HG03442 (cell line): ENCODE measurements at regions not wholly inside any gene's neighbourhood (a gene's known extent, or its start where the extent isn't known, plus 50 kb on each side); places are given as distances from the start of the nearest gene placed in this dataset.
"Not testable (repeated sequence)": the region's sequence is repeated elsewhere in the genome, so short reads cannot be mapped to it uniquely, and the experiment has no call there.

Experiments used
- ATAC-seq: cut with Tn5 transposase; IDR thresholded peaks from one replicate; pipeline ENCODE4 v1.9.1; 2021; ENCODE audit warnings: mild to moderate bottlenecking, moderate library complexity; ENCODE audit not compliant: unreplicated experiment

DNA sequence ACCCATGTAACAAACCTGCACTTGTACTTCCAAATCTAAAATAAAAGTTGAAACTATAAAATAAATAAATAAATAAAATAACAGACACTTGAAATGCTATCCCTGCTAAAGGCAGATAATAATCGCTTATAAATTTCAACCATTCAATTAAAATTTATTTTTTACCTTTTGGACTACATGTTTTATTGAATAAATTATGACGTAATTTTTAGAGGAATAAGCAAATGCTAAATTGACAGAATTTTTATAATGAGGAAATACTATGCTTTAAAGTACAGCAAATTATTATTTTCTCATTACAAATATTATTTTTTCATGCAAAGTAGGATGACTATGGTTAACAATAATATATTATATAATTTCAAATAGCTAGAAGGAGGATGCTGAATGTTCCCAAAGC is 658.6 kb upstream of the LMO3 start:
- ATAC-seq: no peak

DNA sequence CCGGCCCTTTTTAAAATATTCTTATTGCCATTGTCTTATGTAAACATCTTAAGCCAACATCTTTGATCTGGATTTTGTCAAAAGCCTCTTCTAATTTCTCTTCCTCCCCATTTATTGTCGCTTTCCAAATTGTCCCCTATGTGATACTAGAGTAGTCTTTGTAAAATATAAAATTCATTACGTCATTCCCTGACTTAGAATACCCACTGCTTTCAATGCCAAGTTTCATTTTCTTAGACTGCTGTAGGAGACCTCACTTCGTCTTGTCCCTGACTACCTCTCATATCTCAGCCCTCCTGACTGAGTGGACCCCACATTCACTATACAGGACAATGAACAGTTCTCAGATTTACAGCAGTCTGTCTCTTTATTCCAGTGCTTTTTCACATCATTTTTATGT is 633.9 kb upstream of the LMO3 start:
- ATAC-seq: no peak

DNA sequence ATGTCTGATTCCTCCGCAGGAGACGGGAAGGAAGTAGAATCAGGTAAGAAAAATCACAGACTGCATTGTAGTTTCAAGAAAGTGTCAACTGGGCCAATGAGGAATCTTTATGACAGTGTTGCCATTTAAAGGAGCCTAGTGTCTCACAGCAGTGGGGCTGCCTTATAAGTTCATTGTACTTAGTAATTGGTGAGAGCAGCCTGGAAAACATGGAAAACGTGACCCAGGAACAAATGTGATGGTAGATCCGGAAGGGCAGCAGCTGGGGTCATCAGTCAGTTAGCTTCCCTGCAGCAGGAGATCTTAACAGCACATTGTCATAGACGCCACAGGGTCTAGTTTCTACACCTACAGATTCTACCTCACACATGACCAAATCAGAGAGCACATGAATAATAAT is 630.0 kb upstream of the LMO3 start:
- ATAC-seq: no peak

DNA sequence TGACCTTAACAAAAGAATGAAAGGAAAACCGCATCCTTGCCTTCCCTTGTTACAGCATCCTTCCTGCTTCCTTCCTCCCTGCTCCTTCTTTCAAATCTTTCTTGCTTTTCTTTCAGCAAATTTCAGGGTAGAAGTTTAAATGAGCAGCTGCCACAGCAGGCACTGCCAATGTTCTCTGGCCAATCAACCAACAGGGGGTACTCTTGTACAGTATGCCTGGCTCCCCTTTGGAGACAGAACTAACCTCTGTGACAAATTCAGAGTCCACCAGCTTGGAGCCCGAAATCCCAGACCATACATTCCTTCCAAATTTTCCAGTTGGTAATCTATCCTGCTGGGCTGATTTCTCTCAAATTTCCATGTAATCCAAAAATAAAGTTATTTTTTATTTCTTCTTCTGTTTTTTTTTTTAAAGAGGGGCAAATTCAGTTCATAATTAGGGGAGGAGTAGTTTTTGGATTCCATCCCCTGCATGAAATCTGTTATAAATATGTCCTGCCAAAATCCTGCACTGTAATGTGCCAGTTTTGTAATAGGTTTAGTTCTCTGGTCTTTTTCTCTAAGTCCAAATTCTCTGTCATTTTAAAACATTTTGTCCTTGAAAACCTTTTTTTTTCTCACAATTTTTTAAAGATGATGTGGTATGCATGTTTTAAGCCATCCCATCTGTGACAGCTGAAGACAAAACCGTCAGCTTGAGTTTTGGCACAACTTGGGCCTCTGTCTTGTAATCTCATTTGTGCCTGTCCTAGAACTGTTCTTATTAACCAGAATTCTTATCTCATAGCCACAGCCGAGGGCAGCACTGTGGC is 610.0 kb upstream of the LMO3 start:
- ATAC-seq: no peak

DNA sequence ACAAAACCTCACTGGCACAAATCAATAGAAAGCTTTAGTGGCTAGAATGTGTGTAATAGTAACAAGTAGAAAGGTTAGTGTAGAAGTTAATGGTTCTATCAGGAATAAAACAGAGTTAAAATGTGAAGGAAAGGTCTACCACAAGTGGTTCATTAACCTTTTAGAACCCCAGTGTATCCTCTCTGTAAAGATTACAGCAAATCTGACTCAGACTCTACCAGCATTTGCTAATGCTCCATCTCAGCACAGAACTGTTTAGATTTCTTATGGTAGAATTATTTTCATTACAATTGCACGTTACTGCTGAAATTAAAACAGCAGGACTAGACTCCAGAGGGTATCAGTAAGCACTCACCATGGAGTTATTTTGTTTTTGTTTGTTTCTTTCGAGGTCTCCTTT is 609.0 kb upstream of the LMO3 start:
- no peak for ATAC-seq

DNA sequence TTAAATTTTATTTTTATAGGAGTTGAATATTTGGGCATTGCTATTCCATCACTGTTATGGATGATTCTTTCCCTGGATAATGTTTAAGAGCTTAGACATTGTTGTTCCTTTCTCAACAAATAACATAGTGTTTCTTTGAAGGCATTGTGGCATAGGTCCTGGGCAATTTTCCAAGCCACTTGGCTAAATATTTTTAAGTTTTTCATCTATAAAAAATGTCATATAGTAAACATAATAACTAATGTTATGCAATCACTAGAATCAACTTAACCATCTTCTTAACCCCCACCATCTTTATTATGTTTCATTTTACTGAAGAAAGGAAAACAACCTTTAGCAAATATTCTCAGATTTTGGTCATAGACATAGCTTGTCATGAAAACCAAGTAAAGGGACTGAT is 600.6 kb upstream of the LMO3 start:
- no peak for ATAC-seq

DNA sequence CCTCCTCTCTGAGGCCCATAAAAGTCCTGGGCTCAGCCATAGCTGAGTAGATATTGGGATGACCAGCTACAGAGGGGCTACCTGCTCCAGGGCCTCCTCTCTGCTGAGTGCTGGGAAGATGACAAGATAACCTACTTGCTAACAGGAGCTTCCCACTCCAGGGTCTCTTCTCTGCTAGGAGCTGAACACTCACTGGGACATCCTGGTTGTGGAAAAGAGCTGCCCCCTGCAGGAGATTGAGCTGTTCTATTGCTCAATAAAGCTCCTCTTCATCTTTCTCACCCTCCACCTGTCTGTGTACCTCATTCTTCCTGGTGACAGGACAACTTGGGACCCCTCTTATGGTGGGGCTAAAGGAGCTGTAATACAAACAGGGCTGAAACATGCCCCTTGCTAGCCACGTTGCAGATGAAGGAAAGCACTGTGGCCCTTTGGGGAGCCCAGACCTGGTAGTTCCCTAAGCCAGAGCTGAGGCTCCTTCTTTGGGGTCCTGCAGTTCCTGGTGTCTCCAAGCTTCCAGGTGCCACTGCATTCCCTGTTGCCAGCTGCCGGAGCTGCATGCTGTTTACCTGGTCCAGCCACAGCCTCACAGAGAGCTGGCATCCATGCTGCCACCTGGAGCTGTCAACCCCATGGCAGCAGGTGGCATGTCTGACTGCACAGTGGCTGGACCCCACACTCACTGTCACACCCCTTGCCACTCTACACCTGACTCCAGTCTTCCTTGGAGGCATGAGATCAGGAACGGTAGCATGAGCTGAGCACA is 598.5 kb upstream of the LMO3 start:
- ATAC-seq: no peak

DNA sequence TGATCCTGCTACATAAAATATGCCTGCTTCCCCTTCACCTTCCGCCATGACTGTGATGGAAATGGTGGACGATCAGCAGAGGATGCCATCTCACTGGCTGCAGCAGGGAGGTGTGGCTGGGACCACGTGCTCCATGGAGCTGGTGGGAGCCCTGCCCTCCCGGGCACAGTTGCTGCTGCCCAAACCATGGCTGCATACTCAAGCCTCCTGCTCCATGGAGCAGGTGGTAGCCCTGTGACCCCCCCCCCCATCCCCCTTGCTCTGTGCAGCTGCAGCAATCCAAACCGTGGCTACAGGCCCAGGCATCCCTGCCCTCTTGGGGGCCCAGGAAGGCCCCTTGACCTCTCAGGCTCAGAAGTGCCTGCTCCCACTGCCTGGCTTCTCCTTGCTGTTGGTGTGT is 597.5 kb upstream of the LMO3 start:
- no peak for ATAC-seq

DNA sequence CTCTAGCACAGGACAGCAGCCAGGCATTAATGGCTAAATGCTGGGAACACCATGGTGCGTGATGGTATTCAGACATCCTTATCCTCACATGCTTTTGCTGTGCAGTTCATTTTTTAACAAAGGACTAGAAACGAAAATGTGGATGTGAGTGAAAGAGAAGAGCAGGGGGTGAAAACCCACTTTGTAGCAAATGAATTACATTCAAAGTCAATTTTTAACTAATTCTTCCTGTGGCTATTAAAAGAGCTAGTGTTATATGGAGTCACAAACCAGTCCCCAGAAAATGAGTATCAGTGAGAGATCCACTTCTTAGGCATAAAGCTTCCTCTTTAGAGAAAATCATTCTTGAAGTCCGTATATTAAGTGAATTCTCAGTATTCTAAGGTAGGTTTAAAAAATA is 592.0 kb upstream of the LMO3 start:
- ATAC-seq: no peak

DNA sequence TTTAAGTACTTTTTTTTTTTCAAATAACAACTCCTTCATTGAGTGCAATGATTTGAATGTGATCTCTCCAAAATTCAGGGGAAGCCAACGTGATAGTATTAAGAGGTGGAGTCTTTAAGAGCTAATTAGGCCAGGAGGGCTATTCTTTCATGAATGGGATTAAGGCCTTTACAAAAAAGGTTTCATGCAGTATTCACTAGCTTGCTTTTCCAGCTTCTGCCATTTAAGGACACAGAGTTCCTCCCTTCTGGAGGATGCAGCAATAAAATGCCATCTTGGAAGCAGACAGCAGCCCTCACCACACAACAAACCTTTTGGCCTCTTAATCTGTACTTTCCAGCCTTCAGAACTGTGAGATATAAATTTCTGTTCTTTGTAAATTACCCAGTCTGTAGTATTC is 586.8 kb upstream of the LMO3 start:
- no peak for ATAC-seq

DNA sequence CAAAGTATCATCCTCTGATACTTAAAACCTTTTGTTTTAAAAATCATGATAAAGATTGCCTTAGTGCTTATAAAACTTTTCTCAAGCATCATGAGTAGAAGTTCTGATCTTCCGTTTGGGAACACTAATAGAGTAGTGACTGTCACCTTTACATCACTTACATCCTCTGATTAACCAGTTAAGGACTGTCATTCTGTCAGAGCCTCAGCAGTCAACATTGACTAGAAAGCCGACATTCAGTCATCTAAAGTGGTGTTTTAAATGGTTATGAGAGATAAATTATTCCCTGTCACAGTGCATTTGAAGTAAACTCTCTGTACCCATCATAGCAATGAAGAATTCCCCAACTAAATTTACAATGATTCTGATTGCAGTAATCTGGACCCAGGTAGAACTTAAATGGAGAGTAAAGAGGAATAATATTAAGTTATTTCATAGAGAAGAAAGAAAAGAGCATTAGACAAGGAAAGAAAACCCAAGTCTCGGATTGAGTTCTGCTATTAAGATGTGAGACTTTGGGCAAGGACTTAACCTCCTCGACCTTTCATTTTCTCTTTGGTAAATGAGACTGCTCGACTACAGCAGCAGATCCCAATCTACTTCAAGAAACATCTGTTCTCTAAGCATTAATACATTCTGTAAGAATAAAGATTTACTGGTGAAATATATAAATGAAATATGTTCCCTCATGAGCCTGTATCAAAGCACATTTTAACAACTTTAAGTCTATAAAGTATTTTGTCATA is 563.9 kb upstream of the LMO3 start:
- no peak for ATAC-seq

DNA sequence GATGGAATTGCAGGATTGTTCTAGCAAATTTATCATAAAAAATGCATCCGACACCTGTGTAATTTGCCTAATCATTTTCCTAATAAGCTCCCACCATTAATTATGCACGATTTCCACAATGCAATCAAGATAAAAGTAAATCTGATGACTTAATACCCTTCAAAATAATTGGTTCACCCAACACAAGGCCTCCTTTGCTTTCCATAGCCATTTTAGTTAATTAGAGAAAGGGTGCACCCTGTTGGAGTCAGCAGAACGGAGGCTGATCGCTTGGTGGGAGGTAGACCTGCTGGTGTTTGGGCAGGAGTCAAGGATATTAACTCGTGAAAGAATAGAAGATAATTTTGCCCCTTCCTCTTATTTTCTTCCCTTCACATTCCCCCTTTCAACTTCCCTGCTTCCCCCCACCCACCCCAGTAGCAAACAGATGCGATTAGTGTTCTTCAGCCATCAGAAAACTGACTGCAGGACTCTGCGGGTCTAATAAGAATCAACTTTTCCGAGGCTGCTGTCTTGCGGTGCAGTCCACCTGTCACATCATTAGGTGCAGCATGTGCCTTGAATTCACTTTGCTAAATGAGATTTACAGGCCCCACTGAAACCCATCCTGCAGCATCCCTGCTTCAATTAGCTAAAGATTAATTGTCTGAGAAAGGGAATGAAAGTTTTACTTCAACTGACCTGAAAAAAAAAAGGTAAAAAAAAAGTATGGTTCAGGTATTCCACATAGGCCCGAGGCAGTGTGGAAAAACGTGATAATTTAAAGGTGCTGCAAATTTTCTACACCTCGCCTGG is 553.7 kb upstream of the LMO3 start:
- ATAC-seq: no peak

DNA sequence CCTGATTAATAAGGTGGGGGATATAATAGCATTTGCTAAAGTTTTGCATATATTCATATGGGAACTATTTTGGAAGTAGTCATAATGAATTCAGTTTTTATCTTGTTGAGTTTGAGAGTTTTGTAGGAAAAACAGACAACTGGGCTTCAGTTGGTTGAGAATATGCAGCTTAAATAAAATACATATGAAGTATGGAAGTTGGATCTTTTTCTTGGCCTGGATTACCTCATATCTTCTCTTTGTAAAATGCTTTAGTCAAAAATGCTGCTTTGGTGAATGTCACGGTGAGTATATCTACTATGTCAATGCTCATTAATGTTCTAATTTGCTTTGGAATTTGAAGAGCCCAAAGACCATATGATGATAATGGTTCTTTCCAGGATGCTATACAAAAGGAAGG is 552.2 kb upstream of the LMO3 start:
- no peak for ATAC-seq

DNA sequence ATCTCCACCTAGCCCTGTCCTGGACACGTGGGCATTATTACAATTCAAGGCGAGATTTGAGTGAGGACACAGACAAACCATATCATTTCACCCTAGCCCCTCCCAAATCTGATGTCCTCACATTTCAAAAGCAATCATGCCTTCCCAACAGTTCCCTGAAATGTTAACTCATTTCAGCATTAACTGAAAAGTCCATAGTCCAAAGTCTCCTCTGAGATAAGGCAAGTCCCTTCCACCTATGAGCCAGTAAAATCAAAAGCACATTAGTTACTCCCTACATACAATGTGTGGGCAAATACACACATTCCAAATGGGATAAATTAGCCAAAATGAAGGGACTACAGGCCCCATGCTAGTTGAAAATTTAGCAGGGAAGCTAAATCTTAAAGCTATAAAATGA is 546.0 kb upstream of the LMO3 start:
- ATAC-seq: no peak

DNA sequence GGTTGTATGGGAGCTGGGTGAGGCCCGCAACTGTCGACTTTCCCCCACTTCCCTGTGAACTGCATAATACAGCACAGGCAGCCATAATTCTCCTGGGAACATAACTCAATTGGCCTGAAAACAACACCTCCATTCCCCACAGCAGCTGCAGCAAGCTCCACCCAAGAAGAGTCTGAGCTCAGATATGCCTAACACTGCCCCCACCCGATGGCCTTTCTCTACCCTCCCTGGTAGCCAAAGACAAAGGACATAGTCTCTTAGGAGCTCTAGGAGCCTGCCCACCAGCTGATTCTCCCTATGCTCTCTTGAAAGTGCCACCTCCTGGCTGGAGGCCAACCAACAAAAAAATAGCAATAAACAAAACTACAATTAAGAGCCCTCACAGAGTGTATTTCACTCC is 542.7 kb upstream of the LMO3 start:
- no peak for ATAC-seq

DNA sequence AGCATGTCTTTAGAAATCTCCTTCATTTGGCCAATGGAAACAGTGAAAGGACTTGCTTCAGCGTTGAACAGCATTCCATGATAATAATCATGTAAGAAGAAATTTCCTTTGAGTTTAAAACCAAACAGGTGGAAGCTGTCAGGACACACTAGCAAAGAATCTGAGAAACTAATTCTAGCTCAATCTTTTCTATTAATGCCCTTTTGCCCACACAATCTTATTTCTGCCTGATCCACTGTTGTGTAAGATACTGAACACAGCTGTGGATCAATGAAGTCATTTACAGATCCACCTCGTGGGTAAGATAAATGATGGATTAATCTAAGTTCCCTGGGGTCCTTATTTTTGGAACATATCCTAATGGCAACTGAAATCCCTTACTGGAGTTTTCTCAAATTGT is 536.9 kb upstream of the LMO3 start:
- ATAC-seq: no peak

DNA sequence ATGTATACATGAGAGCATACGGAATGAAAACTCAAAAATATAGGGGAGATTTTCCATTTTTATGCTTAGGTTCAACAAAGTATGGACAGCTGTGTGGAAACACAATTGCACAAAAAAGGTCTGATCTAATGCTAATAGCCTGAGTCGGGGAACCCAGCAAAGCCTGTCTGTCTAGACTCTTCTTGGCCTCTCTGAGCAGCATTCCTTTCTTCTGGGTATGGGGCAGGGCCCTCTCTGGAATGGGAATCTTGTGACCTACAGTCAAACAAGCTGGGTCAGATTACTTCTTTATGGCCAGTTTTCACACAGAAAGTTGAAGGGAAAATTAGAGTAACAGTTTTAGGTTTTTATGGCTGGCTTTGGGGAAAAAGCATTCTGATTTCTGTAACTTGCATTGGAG is 534.0 kb upstream of the LMO3 start:
- no peak for ATAC-seq

DNA sequence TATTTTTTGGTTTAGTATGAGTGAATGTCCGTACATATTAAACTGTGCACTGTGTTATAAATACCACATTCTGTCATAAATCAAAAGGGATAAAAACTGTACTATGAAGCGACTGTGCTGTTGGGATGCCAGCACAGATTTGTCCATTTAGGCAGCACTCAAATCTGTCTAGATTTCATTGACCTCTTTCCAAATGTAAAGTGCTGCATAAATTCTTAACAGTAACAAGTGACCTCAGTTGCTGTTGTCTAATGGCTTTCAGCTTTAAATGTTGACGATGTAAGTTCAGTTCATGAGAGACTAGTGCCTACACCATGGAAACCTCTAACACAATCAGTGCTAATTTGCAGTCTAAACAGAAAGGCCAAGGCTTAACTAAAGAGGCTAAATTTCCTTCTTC is 531.4 kb upstream of the LMO3 start:
- ATAC-seq: no peak

DNA sequence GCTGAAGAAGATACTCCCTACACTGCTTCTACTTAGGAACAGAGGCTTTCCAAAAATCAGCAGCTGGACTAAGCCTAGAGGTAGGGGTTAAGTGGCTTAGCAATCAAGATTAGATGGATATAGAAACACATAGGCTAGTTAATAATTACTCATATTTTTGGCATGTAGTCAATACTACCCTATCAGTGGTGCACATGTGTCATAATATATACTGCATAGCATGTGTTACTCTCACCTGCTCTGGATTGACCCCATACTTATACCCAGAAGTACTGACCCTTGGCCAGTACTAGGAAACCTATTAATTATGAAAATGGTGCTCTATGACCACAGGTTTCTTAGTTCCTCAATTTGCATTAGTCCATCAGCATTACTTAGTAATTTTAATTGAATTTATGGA is 528.4 kb upstream of the LMO3 start:
- no peak for ATAC-seq

DNA sequence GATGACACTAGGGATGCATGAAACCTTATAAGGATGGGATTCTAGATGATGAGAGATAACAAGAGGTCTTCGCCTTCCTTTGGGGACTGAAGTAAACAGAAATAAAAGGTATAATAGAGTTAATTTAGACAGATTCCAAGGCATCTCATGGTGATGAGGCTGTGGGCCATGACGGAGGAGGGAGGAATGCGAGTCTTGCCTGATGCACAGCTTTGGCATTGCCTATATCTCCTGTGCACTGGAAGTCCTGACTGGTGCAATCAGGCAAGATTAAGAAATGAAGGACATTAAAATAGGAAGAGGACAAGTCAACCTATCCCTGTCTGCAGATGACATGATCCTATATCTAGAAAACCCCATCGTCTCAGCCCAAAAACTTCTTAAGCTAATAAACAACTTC is 526.4 kb upstream of the LMO3 start:
- no peak for ATAC-seq

DNA sequence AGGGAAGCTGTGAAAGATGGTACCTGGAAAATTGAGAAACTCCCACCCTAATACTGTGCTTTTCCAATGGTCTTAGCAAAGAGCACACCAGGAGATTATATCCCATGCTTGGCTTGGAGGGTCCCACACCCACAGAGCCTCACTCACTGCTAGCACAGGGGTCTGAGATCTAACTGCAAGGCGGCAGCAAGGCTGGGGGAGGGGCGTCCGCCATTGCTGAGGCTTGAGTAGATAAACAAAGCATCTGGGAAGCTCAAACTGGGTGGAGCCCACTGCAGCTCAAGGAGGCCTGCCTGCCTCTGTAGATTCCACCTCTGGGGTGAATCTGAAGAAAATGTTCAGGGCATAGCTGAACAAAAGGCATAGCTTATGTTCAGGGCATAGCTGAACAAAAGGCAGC is 510.6 kb upstream of the LMO3 start:
- not testable (repeated sequence) for ATAC-seq
